HAP-1 (cell line): ENCODE measurements at regions not wholly inside any gene's neighbourhood (a gene's known extent, or its start where the extent isn't known, plus 50 kb on each side); places are given as distances from the start of the nearest gene placed in this dataset.
"Not testable (repeated sequence)": the region's sequence is repeated elsewhere in the genome, so short reads cannot be mapped to it uniquely, and the experiment has no call there.

ENCODE experiments used
- DNase-seq, 2 experiments: peaks; one replicate each; pipeline ENCODE4 v3.0.0-alpha.2; 2016 to 2020; ENCODE audit warnings: low spot score in 2 of 2
- H3K27me3 ChIP-seq: fragments of 250-450 bp; sonication (Bioruptor Pico); 2 replicates; pipeline ENCODE4 v1.5.1; 2020; ENCODE audit warnings: low read depth, mild to moderate bottlenecking, moderate library complexity
- H3K36me3 ChIP-seq: fragments of 250-450 bp; sonication (Bioruptor Pico); replicated peaks from 2 replicates; pipeline ENCODE4 v1.5.1; 2020; ENCODE audit warnings: mild to moderate bottlenecking
- H3K4me1 ChIP-seq: fragments of 250-450 bp; sonication (Bioruptor Pico); 2 replicates; pipeline ENCODE4 v1.5.1; 2020; ENCODE audit warnings: mild to moderate bottlenecking
- H3K4me3 ChIP-seq: fragments of 250-450 bp; sonication (Bioruptor Pico); 2 replicates; pipeline ENCODE4 v1.5.1; 2020; ENCODE audit warnings: mild to moderate bottlenecking, moderate library complexity
- H3K9me3 ChIP-seq: fragments of 250-450 bp; sonication (Bioruptor Pico); 2 replicates; pipeline ENCODE4 v1.5.1; 2020; ENCODE audit warnings: mild to moderate bottlenecking, moderate library complexity
- in situ Hi-C: fragments of 300-500 bp; cut with MboI; formaldehyde crosslinking; loops from 3 replicates; pipeline ENCODE4 v1.14.3; 2020; ENCODE audit warnings: low sequenced_read_pairs, inconsistent platforms, mixed read lengths

DNA sequence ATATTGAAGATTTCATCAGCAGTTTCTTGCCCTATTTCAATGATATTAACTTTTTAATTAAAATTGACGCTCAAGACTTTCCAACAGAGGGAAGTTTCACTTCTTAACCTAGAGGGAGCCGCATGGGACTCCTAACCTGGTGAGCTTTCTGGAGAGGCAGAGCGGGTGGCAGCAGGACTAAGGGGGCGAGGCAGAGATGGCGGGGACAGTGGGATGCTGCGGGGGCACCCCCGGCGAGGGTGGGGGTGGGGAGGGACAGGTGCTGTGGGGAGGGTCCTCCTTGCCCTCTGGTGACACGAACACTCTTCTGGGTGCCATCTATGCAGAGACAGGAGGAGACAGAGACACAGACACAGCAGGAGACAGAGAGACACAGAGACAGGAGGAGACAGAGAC lies 104.4 kb downstream of the ADRA2C start:
- no peaks in the 10 kb centered on the region for H3K36me3 ChIP-seq
- H3K4me3 ChIP-seq, result no peak overlapping the region
- DNase-seq, result no peak
- peaks cover 15% of the 10 kb centered on the region for H3K27me3 ChIP-seq
- no peaks in the 10 kb centered on the region for H3K9me3 ChIP-seq
- H3K4me1 ChIP-seq, result no peaks in the 10 kb centered on the region
- in situ Hi-C loops, result no loop called here

- no peaks in the 10 kb centered on the region for H3K36me3 ChIP-seq
- peaks cover 15% of the 10 kb centered on the region for H3K27me3 ChIP-seq
- H3K4me3 ChIP-seq, result no peak overlapping the region
- no peaks in the 10 kb centered on the region for H3K9me3 ChIP-seq
- in situ Hi-C loops, result no loop called here
- H3K4me1 ChIP-seq, result no peaks in the 10 kb centered on the region
- peak; percentile 15 to 68 for DNase-seq
These were observed 105.1 kb downstream of the ADRA2C start for GRCh38 chr4:3871181-3871852.

DNA sequence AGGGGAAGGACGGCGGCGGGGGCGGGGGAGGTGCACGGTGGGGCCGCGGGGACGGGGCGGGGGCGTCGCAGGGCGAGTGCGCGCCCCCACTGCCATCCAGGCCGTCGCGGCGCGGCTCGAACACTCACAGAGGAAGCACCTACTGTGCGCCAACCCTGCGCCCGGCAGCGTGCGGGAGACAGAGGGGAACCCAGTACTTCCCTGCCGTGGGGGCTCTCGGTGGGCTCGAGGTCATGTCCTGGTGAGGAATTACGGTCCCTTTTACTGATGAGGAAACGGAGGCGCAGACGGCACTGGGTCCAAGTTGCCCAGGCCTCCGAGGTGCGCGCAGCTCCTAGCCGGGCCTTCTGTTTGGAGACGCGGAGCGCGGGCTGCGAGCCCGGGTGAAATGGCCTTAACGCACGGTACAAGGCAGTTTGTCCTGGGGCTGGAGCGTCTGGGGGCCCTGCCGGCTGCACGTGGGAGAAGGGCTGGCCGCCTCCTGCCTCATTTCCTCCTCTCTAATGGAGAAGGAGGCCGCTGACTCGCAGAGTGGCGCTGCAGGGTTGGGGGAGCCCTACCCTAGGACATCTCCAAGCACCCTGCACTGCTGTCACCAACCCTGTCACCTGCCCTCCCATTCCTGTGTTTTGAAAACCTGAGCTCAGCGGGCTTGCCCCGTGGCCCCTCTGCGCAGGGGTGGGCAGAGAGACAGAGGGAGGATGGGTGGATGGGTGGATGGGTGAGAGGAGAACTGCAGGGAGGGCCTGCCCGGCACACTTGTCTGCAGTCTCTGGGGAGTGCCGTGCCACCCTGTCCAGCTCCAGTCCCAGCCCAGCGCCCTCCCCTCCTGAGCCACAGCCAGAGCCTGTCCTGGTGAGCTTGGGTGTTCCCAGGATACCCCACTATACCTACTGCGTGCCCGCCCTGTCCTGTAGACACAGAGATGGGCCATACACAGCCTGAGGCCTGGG lies 106.0 kb downstream of the ADRA2C start:
- peak in 1 of 2 experiments; percentile 6 for DNase-seq
- no peaks in the 10 kb centered on the region for H3K4me1 ChIP-seq
- H3K36me3 ChIP-seq, result no peaks in the 10 kb centered on the region
- no peak overlapping the region for H3K4me3 ChIP-seq
- peaks cover 15% of the 10 kb centered on the region for H3K27me3 ChIP-seq
- no peaks in the 10 kb centered on the region for H3K9me3 ChIP-seq
- in situ Hi-C loops, result no loop called here

GRCh38 chr4:3872834-3873313 lies 106.7 kb downstream of the ADRA2C start:
- H3K4me3 ChIP-seq, result no peak overlapping the region
- peak in 1 of 2 experiments; percentile 6 for DNase-seq
- no peaks in the 10 kb centered on the region for H3K9me3 ChIP-seq
- no peaks in the 10 kb centered on the region for H3K36me3 ChIP-seq
- peaks cover 15% of the 10 kb centered on the region for H3K27me3 ChIP-seq
- no peaks in the 10 kb centered on the region for H3K4me1 ChIP-seq
- in situ Hi-C loops, result no loop called here

- in situ Hi-C loops, result no loop called here
- DNase-seq, result peak in 1 of 2 experiments; percentile 36
These were observed 107.3 kb downstream of the ADRA2C start for GRCh38 chr4:3873408-3874027.

DNA sequence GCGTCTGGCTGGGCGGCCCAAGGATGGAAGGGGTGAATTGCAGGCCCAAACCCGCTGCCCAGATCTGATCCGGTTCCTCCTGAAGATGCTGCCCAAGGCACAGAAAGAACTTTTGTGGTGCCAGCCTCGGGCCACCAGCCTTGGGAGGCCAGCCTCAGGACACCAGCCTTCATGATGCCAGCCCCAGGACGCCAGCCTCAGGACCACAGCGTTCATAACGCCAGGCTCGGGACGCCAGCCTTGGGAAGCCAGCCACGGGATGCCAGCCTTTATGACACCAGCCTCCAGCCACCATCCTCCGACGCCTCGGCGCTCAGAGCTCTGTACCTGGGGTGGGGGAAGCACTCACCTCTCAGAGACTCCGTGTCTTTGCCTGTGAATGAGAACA lies 107.8 kb downstream of the ADRA2C start:
- H3K27me3 ChIP-seq, result peaks cover 22% of the 10 kb centered on the region
- no peak overlapping the region for H3K4me3 ChIP-seq
- H3K36me3 ChIP-seq, result no peaks in the 10 kb centered on the region
- peak in 1 of 2 experiments; percentile 4 for DNase-seq
- no peaks in the 10 kb centered on the region for H3K4me1 ChIP-seq
- no peaks in the 10 kb centered on the region for H3K9me3 ChIP-seq
- in situ Hi-C loops, result no loop called here

More at GRCh38 chr4:3873408-3874027, 107.3 kb downstream of the ADRA2C start:
- Histone ChIP-seq H3K27me3 (peaks cover 17% of the 10 kb centered on the region), H3K36me3 (no peaks in the 10 kb centered on the region), H3K4me1 (no peaks in the 10 kb centered on the region), H3K4me3 (no peak overlapping the region), H3K9me3 (no peaks in the 10 kb centered on the region)

- Histone ChIP-seq H3K4me3 (no peak overlapping the region), H3K36me3 (no peaks in the 10 kb centered on the region), H3K4me1 (no peaks in the 10 kb centered on the region), H3K9me3 (no peaks in the 10 kb centered on the region), H3K27me3 (peaks cover 28% of the 10 kb centered on the region)
- in situ Hi-C loops, result loop anchor here (25.0 kb wide), 1 partner anchor 312 kb away; no protein-coding TSS in a partner anchor
- peak in 1 of 2 experiments; percentile 4 for DNase-seq
These were observed 108.4 kb downstream of the ADRA2C start for GRCh38 chr4:3874525-3875110.

DNA sequence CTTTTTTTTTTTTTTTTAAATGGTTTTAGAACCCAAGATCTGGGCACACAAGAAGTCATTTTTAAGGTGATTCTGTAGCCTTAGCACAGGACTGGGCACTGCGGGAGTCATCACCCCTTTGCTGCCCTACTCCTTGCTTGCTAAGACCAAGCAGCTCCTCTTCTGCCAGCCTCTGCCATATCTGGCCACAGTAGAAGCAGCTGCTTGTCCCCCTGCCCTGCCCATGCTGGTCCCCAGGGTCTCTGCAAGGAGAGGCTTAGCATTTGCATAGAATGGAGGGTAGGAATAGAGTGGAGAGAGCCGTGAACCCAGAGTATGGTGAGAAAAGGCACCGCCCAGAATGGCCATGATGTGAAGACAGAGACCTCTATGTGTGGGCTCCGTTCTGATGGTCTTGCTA lies 109.3 kb downstream of the ADRA2C start:
- in situ Hi-C loops, result loop anchor here (25.0 kb wide), 1 partner anchor 313 kb away; no protein-coding TSS in a partner anchor
- no peaks in the 10 kb centered on the region for H3K9me3 ChIP-seq
- no peaks in the 10 kb centered on the region for H3K4me1 ChIP-seq
- no peaks in the 10 kb centered on the region for H3K36me3 ChIP-seq
- peaks cover 32% of the 10 kb centered on the region for H3K27me3 ChIP-seq
- DNase-seq, result no peak
- no peak overlapping the region for H3K4me3 ChIP-seq

DNA sequence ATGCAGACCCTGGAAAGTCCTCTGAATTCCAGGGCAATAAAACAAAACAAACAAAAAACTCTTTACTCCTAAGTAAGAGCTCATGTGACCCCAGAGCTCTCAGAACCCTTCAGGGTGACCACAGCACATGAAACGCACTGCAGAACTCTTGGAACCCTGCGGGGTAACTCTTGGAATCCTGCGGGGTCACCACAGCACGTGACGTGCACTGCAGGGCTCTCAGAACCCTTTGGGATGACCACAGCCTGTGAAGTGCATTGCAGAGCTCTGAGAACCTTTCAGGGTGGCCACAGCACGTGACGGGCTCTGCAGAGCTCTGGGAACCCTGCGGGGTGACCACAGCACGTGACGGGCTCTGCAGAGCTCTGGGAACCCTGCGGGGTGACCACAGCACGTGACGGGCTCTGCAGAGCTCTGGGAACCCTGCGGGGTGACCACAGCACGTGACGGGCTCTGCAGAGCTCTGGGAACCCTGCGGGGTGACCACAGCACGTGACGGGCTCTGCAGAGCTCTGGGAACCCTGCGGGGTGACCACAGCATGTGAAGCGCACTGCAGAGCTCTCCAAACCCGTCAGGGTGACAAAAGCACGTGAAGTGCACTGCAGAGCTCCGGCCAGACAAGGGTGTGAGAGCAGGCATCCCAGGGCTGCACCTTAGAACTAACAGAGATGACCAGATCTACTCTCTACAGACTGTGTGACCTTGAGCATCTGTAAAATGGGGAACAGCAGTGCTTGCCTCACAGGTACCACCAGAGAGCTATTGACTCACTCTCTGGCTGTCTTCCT lies 110.1 kb downstream of the ADRA2C start:
- H3K27me3 ChIP-seq, result peaks cover 28% of the 10 kb centered on the region
- in situ Hi-C loops, result loop anchor here (25.0 kb wide), 1 partner anchor 314 kb away; no protein-coding TSS in a partner anchor
- DNase-seq, result not testable (repeated sequence)

GRCh38 chr4:3877236-3877635 lies 111.1 kb downstream of the ADRA2C start:
- H3K4me1 ChIP-seq, result no peaks in the 10 kb centered on the region
- no peaks in the 10 kb centered on the region for H3K9me3 ChIP-seq
- no peak for DNase-seq
- in situ Hi-C loops, result loop anchor here (25.0 kb wide), 1 partner anchor 315 kb away; no protein-coding TSS in a partner anchor
- H3K36me3 ChIP-seq, result no peaks in the 10 kb centered on the region
- peaks cover 25% of the 10 kb centered on the region for H3K27me3 ChIP-seq
- H3K4me3 ChIP-seq, result no peak overlapping the region

More for the DNA sequence above, 110.1 kb downstream of the ADRA2C start:
- H3K36me3 ChIP-seq, H3K4me3 ChIP-seq, H3K4me1 ChIP-seq, H3K9me3 ChIP-seq: not testable (repeated sequence)

- Histone ChIP-seq H3K4me3 (no peak overlapping the region), H3K36me3 (no peaks in the 10 kb centered on the region), H3K4me1 (no peaks in the 10 kb centered on the region), H3K27me3 (peaks cover 25% of the 10 kb centered on the region), H3K9me3 (no peaks in the 10 kb centered on the region)
- in situ Hi-C loops, result loop anchor here (25.0 kb wide), 1 partner anchor 316 kb away; no protein-coding TSS in a partner anchor
- no peak for DNase-seq
These were observed 111.7 kb downstream of the ADRA2C start for GRCh38 chr4:3877868-3878267.

DNA sequence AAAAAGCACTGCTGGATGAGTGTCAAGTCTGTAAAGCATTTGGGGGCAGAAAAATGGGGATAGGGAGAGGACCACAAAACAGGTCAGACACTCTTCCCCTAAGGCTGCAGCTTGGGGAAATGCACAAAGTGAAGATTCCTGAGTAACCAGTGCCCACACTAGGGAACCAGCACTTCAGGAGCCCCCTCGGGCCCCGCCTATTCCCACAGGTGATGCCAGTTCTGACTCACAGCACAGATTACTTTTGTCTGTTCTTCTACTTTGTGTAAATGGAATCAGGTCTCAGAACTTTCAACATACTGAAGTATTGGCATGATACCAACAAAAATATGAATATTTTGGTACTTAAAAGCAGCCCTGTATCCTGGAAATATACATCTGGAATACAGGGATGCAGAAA lies 112.5 kb downstream of the ADRA2C start:
- Histone ChIP-seq H3K27me3 (peaks cover 25% of the 10 kb centered on the region), H3K9me3 (no peaks in the 10 kb centered on the region), H3K4me1 (no peaks in the 10 kb centered on the region), H3K36me3 (no peaks in the 10 kb centered on the region), H3K4me3 (no peak overlapping the region)
- in situ Hi-C loops, result loop anchor here (25.0 kb wide), 1 partner anchor 316 kb away; no protein-coding TSS in a partner anchor
- DNase-seq, result no peak
